ENCODE measurements at regions not wholly inside any gene's neighbourhood (a gene's known extent, or its start where the extent isn't known, plus 50 kb on each side); places are given as distances from the start of the nearest gene placed in this dataset.

DNA sequence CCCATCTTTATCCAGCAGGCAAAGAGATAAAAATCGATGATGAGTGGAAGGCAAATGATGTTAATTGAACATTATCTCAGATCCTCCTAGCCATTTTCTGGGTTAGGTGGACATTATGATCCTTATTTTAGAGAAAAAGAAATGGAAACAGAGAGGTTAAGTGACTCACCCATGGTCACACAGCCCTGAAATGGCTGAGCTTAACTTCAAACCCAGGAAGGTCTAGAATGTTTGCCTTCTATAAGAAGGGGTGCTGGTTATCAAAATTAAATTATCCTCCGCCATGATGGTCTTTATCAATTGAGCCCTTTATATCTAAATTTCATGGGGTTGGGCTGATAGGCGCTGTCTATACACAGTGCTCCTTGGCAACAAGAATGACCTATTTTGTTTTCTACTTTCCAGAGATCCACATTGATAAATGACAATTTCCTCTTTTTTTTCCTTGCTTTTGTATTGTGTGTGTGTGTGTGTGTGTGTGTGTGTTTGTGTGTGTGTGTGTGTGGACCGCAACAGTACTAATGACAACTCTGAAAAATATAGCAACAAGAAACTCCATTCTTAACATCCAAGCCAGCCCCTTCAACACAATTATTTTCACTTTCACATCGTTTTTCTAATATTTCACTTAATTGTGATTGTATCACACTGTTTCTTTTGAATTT is 571.9 kb downstream of the VRK1 start:
- in situ Hi-C loops (cut with MboI), result no loop called here
- no peak overlapping the region for H3K9ac ChIP-seq
- no peak for DNase-seq
- TF ChIP-seq EZH2 (IDR thresholded peaks at IDR 0.05; ENCODE audit: insufficient read depth, poor library complexity, severe bottlenecking) (no peak), EZH2phosphoT487 (IDR thresholded peaks at IDR 0.05; ENCODE audit: insufficient read depth, low read depth) (no peak)
- no peak overlapping the region for H3K27ac ChIP-seq
- H3F3A ChIP-seq (ENCODE audit: insufficient read depth), result no peaks in the 10 kb centered on the region
- no peaks in the 10 kb centered on the region for H3K9me2 ChIP-seq (ENCODE audit: insufficient read depth)
- H3K36me3 ChIP-seq (ENCODE audit: low read depth), result no peaks in the 10 kb centered on the region
- no peak overlapping the region for H2AFZ ChIP-seq
- H3K9me3 ChIP-seq (ENCODE audit: low read depth), result no peaks in the 10 kb centered on the region
- H3K4me2 ChIP-seq (ENCODE audit: unreplicated experiment), result no peak overlapping the region
- H4K20me1 ChIP-seq (ENCODE audit: insufficient read depth), result no peaks in the 10 kb centered on the region
- WGBS, 2 experiments (ENCODE audit: low coverage in 1 of 2, low lambda C conversion rate in 2 of 2, missing lambda C conversion rate in 2 of 2), result 40 to 58% methylated on average over 5 of the region's 5 CpGs
- no peak overlapping the region for H3K4me3 ChIP-seq
- no peaks in the 10 kb centered on the region for H3K79me2 ChIP-seq (ENCODE audit: insufficient read depth)
- no peaks in the 10 kb centered on the region for H3K27me3 ChIP-seq (replicated peaks; ENCODE audit: insufficient read depth)
- H3K4me1 ChIP-seq (ENCODE audit: insufficient read depth), result no peaks in the 10 kb centered on the region

DNA sequence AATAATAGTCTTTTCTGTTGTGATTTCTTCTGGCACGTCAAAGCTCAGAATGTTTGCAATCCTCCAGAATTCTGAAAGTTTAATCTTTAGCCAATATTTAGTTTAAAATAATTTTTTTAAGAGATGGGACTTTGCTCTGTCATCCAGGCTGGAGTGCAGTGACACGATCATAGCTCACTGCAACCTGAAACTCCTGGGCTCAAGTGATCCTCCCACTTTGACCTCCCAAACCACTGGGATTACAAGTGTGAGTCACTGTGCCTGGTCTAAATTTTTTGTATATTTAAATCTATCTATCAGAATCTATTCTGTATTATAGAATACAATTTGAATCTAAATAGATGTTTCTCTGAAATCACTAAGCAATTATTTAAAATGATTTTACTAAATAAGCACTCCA is 572.7 kb downstream of the VRK1 start:
- WGBS, 2 experiments (ENCODE audit: low coverage in 1 of 2, low lambda C conversion rate in 2 of 2, missing lambda C conversion rate in 2 of 2), result 21 to 26% methylated on average over 2 of the region's 2 CpGs
- no peak overlapping the region for H3K4me3 ChIP-seq
- no peak overlapping the region for H3K9ac ChIP-seq
- H4K20me1 ChIP-seq (ENCODE audit: insufficient read depth), result no peaks in the 10 kb centered on the region
- no peak overlapping the region for H3K27ac ChIP-seq
- no peak for DNase-seq
- H3K9me2 ChIP-seq (ENCODE audit: insufficient read depth), result no peaks in the 10 kb centered on the region
- H3K4me1 ChIP-seq (ENCODE audit: insufficient read depth), result no peaks in the 10 kb centered on the region
- no peaks in the 10 kb centered on the region for H3F3A ChIP-seq (ENCODE audit: insufficient read depth)
- H2AFZ ChIP-seq, result no peak overlapping the region
- no peak for TF ChIP-seq EZH2 (IDR thresholded peaks at IDR 0.05; ENCODE audit: insufficient read depth, poor library complexity, severe bottlenecking)
- no peak for TF ChIP-seq EZH2phosphoT487 (IDR thresholded peaks at IDR 0.05; ENCODE audit: insufficient read depth, low read depth)
- H3K79me2 ChIP-seq (ENCODE audit: insufficient read depth), result no peaks in the 10 kb centered on the region
- no peaks in the 10 kb centered on the region for H3K27me3 ChIP-seq (replicated peaks; ENCODE audit: insufficient read depth)
- no peak overlapping the region for H3K4me2 ChIP-seq (ENCODE audit: unreplicated experiment)
- in situ Hi-C loops (cut with MboI), result no loop called here
- H3K9me3 ChIP-seq (ENCODE audit: low read depth), result no peaks in the 10 kb centered on the region
- H3K36me3 ChIP-seq (ENCODE audit: low read depth), result no peaks in the 10 kb centered on the region

DNA sequence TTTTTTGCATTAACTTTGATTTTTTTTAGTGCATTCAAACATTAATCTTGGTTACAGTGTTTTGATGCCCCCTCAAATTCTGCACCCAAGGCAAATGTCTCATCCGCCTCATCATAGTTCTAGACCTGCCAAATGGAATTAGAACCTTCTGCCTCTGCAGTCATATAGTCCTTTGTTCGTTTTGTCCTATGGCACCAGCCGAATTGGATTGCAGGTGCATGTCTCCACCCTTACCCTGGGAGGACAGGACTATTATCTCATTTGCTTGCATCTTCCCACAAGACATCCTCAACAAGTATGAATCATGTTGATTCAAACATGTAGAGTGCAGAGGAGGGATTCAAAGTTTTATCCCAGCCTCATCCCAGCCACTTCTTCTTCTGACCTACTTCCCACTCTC is 579.1 kb downstream of the VRK1 start:
- H3K4me3 ChIP-seq, result no peak overlapping the region
- H3K4me2 ChIP-seq (ENCODE audit: unreplicated experiment), result no peak overlapping the region
- no peaks in the 10 kb centered on the region for H3K36me3 ChIP-seq (ENCODE audit: low read depth)
- TF ChIP-seq EZH2phosphoT487 (IDR thresholded peaks at IDR 0.05; ENCODE audit: insufficient read depth, low read depth) (no peak), EZH2 (IDR thresholded peaks at IDR 0.05; ENCODE audit: insufficient read depth, poor library complexity, severe bottlenecking) (no peak)
- no peak overlapping the region for H3K27ac ChIP-seq
- WGBS, 2 experiments (ENCODE audit: low coverage in 1 of 2, low lambda C conversion rate in 2 of 2, missing lambda C conversion rate in 2 of 2), result 22 to 35% methylated on average over 3 of the region's 3 CpGs
- in situ Hi-C loops (cut with MboI), result no loop called here
- H3K9me3 ChIP-seq (ENCODE audit: low read depth), result no peaks in the 10 kb centered on the region
- H3K79me2 ChIP-seq (ENCODE audit: insufficient read depth), result no peaks in the 10 kb centered on the region
- H3K9me2 ChIP-seq (ENCODE audit: insufficient read depth), result no peaks in the 10 kb centered on the region
- H3K4me1 ChIP-seq (ENCODE audit: insufficient read depth), result no peaks in the 10 kb centered on the region
- H3F3A ChIP-seq (ENCODE audit: insufficient read depth), result no peaks in the 10 kb centered on the region
- H3K9ac ChIP-seq, result no peak overlapping the region
- H3K27me3 ChIP-seq (replicated peaks; ENCODE audit: insufficient read depth), result no peaks in the 10 kb centered on the region
- no peak overlapping the region for H2AFZ ChIP-seq
- no peak for DNase-seq
- H4K20me1 ChIP-seq (ENCODE audit: insufficient read depth), result no peaks in the 10 kb centered on the region

DNA sequence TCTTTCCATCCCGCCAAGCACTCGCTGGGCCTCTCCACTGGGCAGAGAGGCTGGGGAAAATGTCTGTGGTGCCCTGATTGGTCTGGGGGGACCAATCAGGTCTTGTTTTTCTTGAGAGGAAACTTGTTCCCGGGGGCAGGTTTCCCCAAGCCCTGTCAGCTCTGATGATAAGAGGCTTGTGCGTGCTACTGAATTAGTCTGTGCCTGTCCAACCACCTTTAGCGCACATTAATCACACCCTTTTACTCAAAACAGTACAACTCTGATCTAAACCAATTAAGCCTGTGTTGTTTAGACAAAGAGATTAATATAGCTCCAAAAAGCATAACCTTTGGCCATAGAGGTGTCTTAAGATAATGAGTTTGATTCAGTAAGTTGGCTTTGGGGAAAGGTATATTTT is 580.4 kb downstream of the VRK1 start:
- H2AFZ ChIP-seq, result no peak overlapping the region
- H3K9me3 ChIP-seq (ENCODE audit: low read depth), result no peaks in the 10 kb centered on the region
- H3K4me2 ChIP-seq (ENCODE audit: unreplicated experiment), result no peak overlapping the region
- no peak overlapping the region for H3K9ac ChIP-seq
- H3K27me3 ChIP-seq (replicated peaks; ENCODE audit: insufficient read depth), result no peaks in the 10 kb centered on the region
- TF ChIP-seq EZH2phosphoT487 (IDR thresholded peaks at IDR 0.05; ENCODE audit: insufficient read depth, low read depth) (no peak), EZH2 (IDR thresholded peaks at IDR 0.05; ENCODE audit: insufficient read depth, poor library complexity, severe bottlenecking) (no peak)
- H3K36me3 ChIP-seq (ENCODE audit: low read depth), result no peaks in the 10 kb centered on the region
- in situ Hi-C loops (cut with MboI), result no loop called here
- H3K27ac ChIP-seq, result no peak overlapping the region
- H3K9me2 ChIP-seq (ENCODE audit: insufficient read depth), result no peaks in the 10 kb centered on the region
- no peaks in the 10 kb centered on the region for H3K79me2 ChIP-seq (ENCODE audit: insufficient read depth)
- 55 to 57% methylated on average over 5 of the region's 5 CpGs for WGBS, 2 experiments (ENCODE audit: low coverage in 1 of 2, low lambda C conversion rate in 2 of 2, missing lambda C conversion rate in 2 of 2)
- H3F3A ChIP-seq (ENCODE audit: insufficient read depth), result no peaks in the 10 kb centered on the region
- H3K4me3 ChIP-seq, result no peak overlapping the region
- no peaks in the 10 kb centered on the region for H3K4me1 ChIP-seq (ENCODE audit: insufficient read depth)
- H4K20me1 ChIP-seq (ENCODE audit: insufficient read depth), result no peaks in the 10 kb centered on the region
- DNase-seq, result no peak

All from GM23248 (cell line).